22Rv1 (cell line): ENCODE measurements at regions not wholly inside any gene's neighbourhood (a gene's known extent, or its start where the extent isn't known, plus 50 kb on each side); places are given as distances from the start of the nearest gene placed in this dataset.

Source experiments
- CTCF ChIP-seq: fragments of 450-650 bp; IDR thresholded peaks from 2 replicates; pipeline ENCODE4 v1.5.1; 2017; ENCODE audit warnings: mild to moderate bottlenecking
- ZFX ChIP-seq: fragments of 450-650 bp; IDR thresholded peaks from 2 replicates; pipeline ENCODE4 v1.6.1; 2017; ENCODE audit warnings: antibody characterized with exemption, borderline replicate concordance

GRCh38 chr13:81670048-81670447, 1329.1 kb upstream of the SPRY2 start:
- TF ChIP-seq CTCF, result no peak
- no peak for TF ChIP-seq ZFX
